Ishikawa (cell line): ENCODE measurements at regions not wholly inside any gene's neighbourhood (a gene's known extent, or its start where the extent isn't known, plus 50 kb on each side); places are given as distances from the start of the nearest gene placed in this dataset.

Experiments used
- CEBPB ChIP-seq: IDR thresholded peaks from 2 replicates; pipeline ENCODE4 v1.6.1; 2012
- CREB1 ChIP-seq: IDR thresholded peaks from 2 replicates; pipeline ENCODE4 v1.6.1; 2012; ENCODE audit warnings: low read depth
- EGR1 ChIP-seq: IDR thresholded peaks from 2 replicates; pipeline ENCODE4 v1.6.1; 2012
- EP300 ChIP-seq: IDR thresholded peaks from 2 replicates; pipeline ENCODE4 v1.6.1; 2012; ENCODE audit warnings: borderline replicate concordance
- FOXM1 ChIP-seq: IDR thresholded peaks from 2 replicates; pipeline ENCODE4 v1.6.1; 2012; ENCODE audit warnings: low read depth, borderline replicate concordance
- MAX ChIP-seq: IDR thresholded peaks from 2 replicates; pipeline ENCODE4 v1.6.1; 2012
- NFIC ChIP-seq: IDR thresholded peaks from 2 replicates; pipeline ENCODE4 v1.6.1; 2012
- RAD21 ChIP-seq: IDR thresholded peaks from 2 replicates; pipeline ENCODE4 v1.6.1; 2012; ENCODE audit warnings: low read depth
- REST ChIP-seq: IDR thresholded peaks from 2 replicates; pipeline ENCODE4 v1.6.1; 2012; ENCODE audit warnings: low read depth, mild to moderate bottlenecking
- TAF1 ChIP-seq: IDR thresholded peaks from 2 replicates; pipeline ENCODE4 v1.6.1; 2012; ENCODE audit warnings: low read depth, mild to moderate bottlenecking
- TCF12 ChIP-seq: IDR thresholded peaks from 2 replicates; pipeline ENCODE4 v1.6.1; 2012; ENCODE audit warnings: low read depth
- TEAD4 ChIP-seq: IDR thresholded peaks from 2 replicates; pipeline ENCODE4 v1.6.1; 2012
- USF1 ChIP-seq: IDR thresholded peaks from 2 replicates; pipeline ENCODE4 v1.6.1; 2012
- YY1 ChIP-seq: IDR thresholded peaks from 2 replicates; pipeline ENCODE4 v1.6.1; 2012; ENCODE audit warnings: low read depth
- ZBTB7A ChIP-seq: IDR thresholded peaks from 2 replicates; pipeline ENCODE4 v1.6.1; 2012; ENCODE audit warnings: low read depth

GRCh38 chr2:180775711-180776110, 204.7 kb upstream of the UBE2E3 start:
- TF ChIP-seq YY1 (no peak), REST (no peak), ZBTB7A (no peak), RAD21 (no peak), FOXM1 (no peak), MAX (no peak), TAF1 (no peak), USF1 (no peak), TCF12 (no peak), CEBPB (no peak)

GRCh38 chr2:180763263-180763989, 217.0 kb upstream of the UBE2E3 start:
- TF ChIP-seq REST, result no peak
- TF ChIP-seq CEBPB, result no peak
- no peak for TF ChIP-seq TEAD4
- TF ChIP-seq CREB1, result no peak
- no peak for TF ChIP-seq USF1
- no peak for TF ChIP-seq NFIC
- no peak for TF ChIP-seq MAX
- no peak for TF ChIP-seq ZBTB7A
- no peak for TF ChIP-seq FOXM1
- TF ChIP-seq YY1, result no peak
- TF ChIP-seq TAF1, result no peak
- TF ChIP-seq TCF12, result no peak
- TF ChIP-seq EGR1, result no peak
- TF ChIP-seq RAD21, result no peak

- TF ChIP-seq TCF12 (no peak), ZBTB7A (no peak), REST (no peak), MAX (no peak), CREB1 (no peak), USF1 (no peak), YY1 (no peak), EP300 (no peak), TEAD4 (no peak), FOXM1 (no peak), RAD21 (no peak), EGR1 (no peak), TAF1 (no peak), CEBPB (no peak), NFIC (no peak)
These were observed 219.2 kb upstream of the UBE2E3 start for GRCh38 chr2:180761224-180761623.

GRCh38 chr2:180759631-180760030, 220.8 kb upstream of the UBE2E3 start:
- no peak for TF ChIP-seq NFIC
- TF ChIP-seq CREB1, result no peak
- TF ChIP-seq REST, result no peak
- no peak for TF ChIP-seq FOXM1
- TF ChIP-seq USF1, result no peak
- TF ChIP-seq YY1, result no peak
- TF ChIP-seq RAD21, result no peak
- TF ChIP-seq MAX, result no peak
- TF ChIP-seq TEAD4, result no peak
- no peak for TF ChIP-seq ZBTB7A
- no peak for TF ChIP-seq TAF1
- no peak for TF ChIP-seq TCF12
- TF ChIP-seq EGR1, result no peak
